ENCODE measurements at regions not wholly inside any gene's neighbourhood (a gene's known extent, or its start where the extent isn't known, plus 50 kb on each side); places are given as distances from the start of the nearest gene placed in this dataset.

DNA sequence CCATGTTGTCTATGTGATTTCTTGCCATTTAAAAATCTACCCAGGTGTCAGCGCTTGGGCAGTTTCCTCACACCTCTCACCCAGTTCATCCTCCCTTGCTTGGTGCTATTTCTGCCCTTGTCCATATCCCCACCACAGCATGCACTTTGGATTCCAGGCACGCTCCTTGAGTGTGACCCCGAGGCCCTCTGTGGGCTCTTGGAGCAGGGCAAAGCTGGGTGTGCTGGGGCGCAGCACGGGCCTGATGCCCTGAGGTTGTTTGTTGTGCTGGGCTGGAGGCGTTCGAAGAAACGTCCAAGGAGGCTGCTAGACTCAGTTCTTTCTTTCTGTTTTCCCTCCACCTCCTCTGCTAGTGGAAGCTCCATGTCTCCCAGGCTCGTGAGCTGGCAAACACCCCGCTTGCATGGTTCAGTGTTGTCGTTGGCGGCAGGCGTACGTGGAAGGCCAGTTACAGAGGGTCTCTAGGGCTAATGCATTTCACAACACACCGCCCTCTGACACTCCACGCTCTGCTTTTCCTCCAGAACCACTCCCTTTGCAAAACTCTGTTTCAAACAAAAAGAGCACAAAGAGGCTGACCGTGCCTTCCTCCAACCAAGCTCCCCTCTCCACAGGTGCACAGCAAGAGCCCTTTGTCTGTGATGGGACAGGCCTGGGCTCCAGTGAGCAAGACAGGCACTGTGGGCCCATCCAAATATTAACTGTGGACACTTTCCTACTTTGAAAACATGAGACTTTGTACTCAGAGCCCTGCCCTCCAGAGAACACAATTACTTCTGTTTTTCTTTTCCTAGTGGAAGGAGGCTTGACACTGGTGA, 117.7 kb upstream of the GJB6 start:
- Histone ChIP-seq H3K9me3 (replicated peaks; ENCODE audit: insufficient read depth, low read length) (no peaks in the 10 kb centered on the region), H3K79me2 (ENCODE audit: low read length) (no peaks in the 10 kb centered on the region), H4K20me1 (ENCODE audit: insufficient read depth, low read length) (no peaks in the 10 kb centered on the region), H2AFZ (ENCODE audit: low read length) (no peak overlapping the region), H3K27me3 (replicated peaks; ENCODE audit: insufficient read depth, low read length) (no peaks in the 10 kb centered on the region), H3K4me2 (ENCODE audit: low read depth, low read length) (no peak overlapping the region), H3K9me2 (replicated peaks; ENCODE audit: insufficient read depth, low read length) (no peaks in the 10 kb centered on the region), H3F3A (ENCODE audit: insufficient read depth, low read length) (no peaks in the 10 kb centered on the region), H3K4me1 (ENCODE audit: low read length) (no peaks in the 10 kb centered on the region), H3K4me3 (ENCODE audit: low read length) (no peak overlapping the region), H3K27ac (ENCODE audit: low read length) (no peak overlapping the region), H3K36me3 (replicated peaks; ENCODE audit: insufficient read depth, low read length) (no peaks in the 10 kb centered on the region), H3K9ac (ENCODE audit: low read length) (no peak overlapping the region)
- TF ChIP-seq, protein P1, sequence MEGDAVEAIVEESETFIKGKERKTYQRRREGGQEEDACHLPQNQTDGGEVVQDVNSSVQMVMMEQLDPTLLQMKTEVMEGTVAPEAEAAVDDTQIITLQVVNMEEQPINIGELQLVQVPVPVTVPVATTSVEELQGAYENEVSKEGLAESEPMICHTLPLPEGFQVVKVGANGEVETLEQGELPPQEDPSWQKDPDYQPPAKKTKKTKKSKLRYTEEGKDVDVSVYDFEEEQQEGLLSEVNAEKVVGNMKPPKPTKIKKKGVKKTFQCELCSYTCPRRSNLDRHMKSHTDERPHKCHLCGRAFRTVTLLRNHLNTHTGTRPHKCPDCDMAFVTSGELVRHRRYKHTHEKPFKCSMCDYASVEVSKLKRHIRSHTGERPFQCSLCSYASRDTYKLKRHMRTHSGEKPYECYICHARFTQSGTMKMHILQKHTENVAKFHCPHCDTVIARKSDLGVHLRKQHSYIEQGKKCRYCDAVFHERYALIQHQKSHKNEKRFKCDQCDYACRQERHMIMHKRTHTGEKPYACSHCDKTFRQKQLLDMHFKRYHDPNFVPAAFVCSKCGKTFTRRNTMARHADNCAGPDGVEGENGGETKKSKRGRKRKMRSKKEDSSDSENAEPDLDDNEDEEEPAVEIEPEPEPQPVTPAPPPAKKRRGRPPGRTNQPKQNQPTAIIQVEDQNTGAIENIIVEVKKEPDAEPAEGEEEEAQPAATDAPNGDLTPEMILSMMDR (IDR thresholded peaks at IDR 0.05; ENCODE audit: low read length), result no peak
- TF ChIP-seq EZH2phosphoT487 (IDR thresholded peaks at IDR 0.05; ENCODE audit: low read length), result no peak
- TF ChIP-seq EZH2 (optimal IDR thresholded peaks at IDR 0.05; ENCODE audit: low read depth, low read length), result no peak
- no peak for DNase-seq

DNA sequence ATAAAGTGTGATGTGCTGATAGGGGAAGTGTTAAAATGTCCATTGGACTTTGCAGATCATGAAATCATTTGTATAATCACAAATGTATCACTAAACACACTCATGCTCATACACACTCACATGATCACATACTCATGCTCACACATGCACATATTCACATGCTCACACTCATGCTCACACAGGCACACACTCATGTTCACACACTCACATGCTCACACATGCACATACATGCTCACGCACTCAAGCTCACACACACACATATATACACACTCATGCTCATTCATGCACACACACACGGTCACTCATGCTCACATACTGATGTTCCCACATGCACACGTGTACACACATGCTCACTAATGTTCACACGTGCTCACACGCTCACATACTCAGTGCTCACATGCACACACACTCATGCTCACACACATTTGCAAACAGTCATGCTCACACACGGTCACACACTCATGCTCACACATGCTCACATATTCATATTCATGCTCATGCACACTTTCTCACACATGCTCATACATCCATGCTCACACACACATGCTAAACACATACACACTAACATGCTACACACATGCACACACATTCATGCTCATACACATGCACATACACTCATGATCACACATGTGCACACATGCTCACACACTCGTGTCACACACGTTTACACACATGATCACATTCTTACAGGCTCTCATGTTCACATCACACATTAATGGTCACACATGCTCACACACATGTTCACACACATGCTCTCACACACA, 116.7 kb upstream of the GJB6 start:
- Histone ChIP-seq H3K9ac (ENCODE audit: low read length) (no peak overlapping the region), H3K4me3 (ENCODE audit: low read length) (no peak overlapping the region), H3K4me1 (ENCODE audit: low read length) (no peaks in the 10 kb centered on the region), H3K9me2 (replicated peaks; ENCODE audit: insufficient read depth, low read length) (no peaks in the 10 kb centered on the region), H2AFZ (ENCODE audit: low read length) (no peak overlapping the region), H3K79me2 (ENCODE audit: low read length) (no peaks in the 10 kb centered on the region), H3K36me3 (replicated peaks; ENCODE audit: insufficient read depth, low read length) (no peaks in the 10 kb centered on the region), H4K20me1 (ENCODE audit: insufficient read depth, low read length) (no peaks in the 10 kb centered on the region), H3K4me2 (ENCODE audit: low read depth, low read length) (no peak overlapping the region), H3K9me3 (replicated peaks; ENCODE audit: insufficient read depth, low read length) (no peaks in the 10 kb centered on the region), H3F3A (ENCODE audit: insufficient read depth, low read length) (no peaks in the 10 kb centered on the region), H3K27ac (ENCODE audit: low read length) (no peak overlapping the region), H3K27me3 (replicated peaks; ENCODE audit: insufficient read depth, low read length) (no peaks in the 10 kb centered on the region)
- DNase-seq, result no peak
- TF ChIP-seq, protein P1 (IDR thresholded peaks at IDR 0.05; ENCODE audit: low read length), result no peak
- no peak for TF ChIP-seq EZH2phosphoT487 (IDR thresholded peaks at IDR 0.05; ENCODE audit: low read length)
- TF ChIP-seq EZH2 (optimal IDR thresholded peaks at IDR 0.05; ENCODE audit: low read depth, low read length), result no peak

DNA sequence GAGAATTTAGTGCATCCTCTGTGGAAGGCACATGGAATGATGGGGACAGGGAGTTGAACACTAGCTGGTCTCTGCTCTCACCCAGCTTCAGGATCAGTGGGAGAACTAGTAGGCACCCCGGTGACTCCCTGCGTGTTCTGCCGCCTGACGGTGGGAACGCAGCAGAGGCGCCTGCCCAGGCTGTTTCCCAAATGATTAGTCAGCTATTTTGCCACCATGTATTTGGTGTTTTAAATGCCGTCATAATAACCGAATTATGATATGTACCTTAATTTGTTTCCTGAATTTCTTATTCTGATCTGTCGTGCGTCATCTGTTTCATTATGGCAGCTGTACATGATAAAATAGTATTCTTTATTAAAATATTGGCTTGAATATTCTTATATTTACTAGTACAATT, 115.9 kb upstream of the GJB6 start:
- Histone ChIP-seq H3K4me3 (ENCODE audit: low read length) (no peak overlapping the region), H3K36me3 (replicated peaks; ENCODE audit: insufficient read depth, low read length) (no peaks in the 10 kb centered on the region), H3K9ac (ENCODE audit: low read length) (no peak overlapping the region), H3K79me2 (ENCODE audit: low read length) (no peaks in the 10 kb centered on the region), H4K20me1 (ENCODE audit: insufficient read depth, low read length) (no peaks in the 10 kb centered on the region), H3K4me1 (ENCODE audit: low read length) (no peaks in the 10 kb centered on the region), H3K27ac (ENCODE audit: low read length) (no peak overlapping the region), H3K9me2 (replicated peaks; ENCODE audit: insufficient read depth, low read length) (no peaks in the 10 kb centered on the region), H3K4me2 (ENCODE audit: low read depth, low read length) (no peak overlapping the region), H3F3A (ENCODE audit: insufficient read depth, low read length) (no peaks in the 10 kb centered on the region), H3K9me3 (replicated peaks; ENCODE audit: insufficient read depth, low read length) (no peaks in the 10 kb centered on the region), H2AFZ (ENCODE audit: low read length) (no peak overlapping the region), H3K27me3 (replicated peaks; ENCODE audit: insufficient read depth, low read length) (no peaks in the 10 kb centered on the region)
- no peak for TF ChIP-seq EZH2phosphoT487 (IDR thresholded peaks at IDR 0.05; ENCODE audit: low read length)
- TF ChIP-seq, protein P1 (IDR thresholded peaks at IDR 0.05; ENCODE audit: low read length), result no peak
- TF ChIP-seq EZH2 (optimal IDR thresholded peaks at IDR 0.05; ENCODE audit: low read depth, low read length), result no peak
- no peak for DNase-seq
